CD8-positive, alpha-beta memory T cell (primary cell): ENCODE measurements at regions not wholly inside any gene's neighbourhood (a gene's known extent, or its start where the extent isn't known, plus 50 kb on each side); places are given as distances from the start of the nearest gene placed in this dataset.
"Not testable (repeated sequence)": the region's sequence is repeated elsewhere in the genome, so short reads cannot be mapped to it uniquely, and the experiment has no call there.

Source experiments
- CTCF ChIA-PET: fragments of 350-600 bp; sonication (Branson Sonifier 250); formaldehyde crosslinking; loops from one replicate; lab custom pipeline; 2021; ENCODE audit warnings: antibody characterized with exemption; lab: Charles Lee
- POLR2A ChIA-PET: fragments of 350-600 bp; sonication (Branson Sonifier 250); formaldehyde crosslinking; loops from one replicate; lab custom pipeline; 2021; ENCODE audit warnings: antibody characterized with exemption; lab: Charles Lee
- DNase-seq, 5 donors: peaks; one replicate each; pipeline versions ENCODE4 v3.0.0 to v3.0.0-alpha.2; 2020 to 2022; ENCODE audit warnings: mixed read lengths in 1 of 5
- H3K27ac ChIP-seq: one replicate; pipeline ENCODE4 v1.7.0; 2013; ENCODE audit warnings: low read depth, mild to moderate bottlenecking, low read length, moderate library complexity
- H3K27me3 ChIP-seq: 2 replicates; pipeline ENCODE4 v1.7.0; 2013; ENCODE audit warnings: low read length, mild to moderate bottlenecking; ENCODE audit not compliant: insufficient read depth, poor library complexity, severe bottlenecking
- H3K36me3 ChIP-seq: 2 replicates; pipeline ENCODE4 v1.7.0; 2013; ENCODE audit warnings: mild to moderate bottlenecking, low read length, moderate library complexity; ENCODE audit not compliant: insufficient read depth
- H3K4me1 ChIP-seq: 2 replicates; pipeline ENCODE4 v1.7.0; 2013; ENCODE audit warnings: mild to moderate bottlenecking, low read length, moderate library complexity; ENCODE audit not compliant: insufficient read depth
- H3K4me3 ChIP-seq: 2 replicates; pipeline ENCODE4 v1.7.0; 2013; ENCODE audit warnings: mild to moderate bottlenecking, low read length
- H3K9me3 ChIP-seq: 2 replicates; pipeline ENCODE4 v1.7.0; 2013; ENCODE audit warnings: mild to moderate bottlenecking, low read length
- H3K27ac Mint-ChIP-seq, 8 donors: one replicate each; pipeline ENCODE4 v1.8.0; 2020 to 2021; ENCODE audit warnings: mixed read lengths in 8 of 8, mild to moderate bottlenecking in 6 of 8, inconsistent platforms in 3 of 8, moderate library complexity in 3 of 8
- H3K27me3 Mint-ChIP-seq, 2 donors: one replicate each; pipeline ENCODE4 v1.8.0; 2020 to 2021; ENCODE audit warnings: mixed read lengths in 2 of 2, mild to moderate bottlenecking in 1 of 2, moderate library complexity in 1 of 2
- H3K36me3 Mint-ChIP-seq, 3 donors: one replicate each; pipeline ENCODE4 v1.8.0; 2020 to 2021; ENCODE audit warnings: mixed read lengths in 3 of 3, inconsistent platforms in 1 of 3, mild to moderate bottlenecking in 1 of 3
- H3K4me1 Mint-ChIP-seq, 3 donors: one replicate each; pipeline ENCODE4 v1.8.0; 2020 to 2021; ENCODE audit warnings: mixed read lengths in 3 of 3, inconsistent platforms in 1 of 3, mild to moderate bottlenecking in 1 of 3
- H3K4me3 Mint-ChIP-seq, 7 donors: one replicate each; pipeline ENCODE4 v1.8.0; 2020 to 2021; ENCODE audit warnings: mixed read lengths in 7 of 7, mild to moderate bottlenecking in 6 of 7, moderate library complexity in 4 of 7, inconsistent platforms in 2 of 7
- H3K9me3 Mint-ChIP-seq, 5 donors: one replicate each; pipeline ENCODE4 v1.8.0; 2020 to 2022; ENCODE audit warnings: mixed read lengths in 5 of 5, mild to moderate bottlenecking in 3 of 5, moderate library complexity in 2 of 5, inconsistent platforms in 1 of 5

DNA sequence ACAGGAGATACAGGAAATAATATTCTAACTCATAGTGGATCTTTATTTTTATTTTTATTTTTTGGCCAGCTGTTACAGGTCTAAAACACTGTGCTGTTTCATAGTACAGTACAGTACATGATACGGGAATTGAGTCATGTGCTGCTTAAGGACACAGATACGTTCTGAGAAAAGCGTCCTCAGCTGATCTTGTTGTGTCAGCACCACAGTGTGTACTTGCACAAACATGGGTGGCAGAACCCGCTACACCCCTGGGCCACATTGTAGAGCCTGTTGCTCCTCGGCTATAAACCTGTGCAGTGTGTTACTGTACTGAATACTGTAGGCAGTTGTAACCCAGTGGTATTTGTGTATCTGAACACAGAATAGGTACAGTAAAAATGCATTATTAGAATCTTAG, 183.4 kb downstream of the OR4M2 start:
- Histone ChIP-seq H3K4me3 (no peak overlapping the region), H3K27ac (no peak overlapping the region), H3K4me1 (peaks cover 47% of the 10 kb centered on the region), H3K36me3 (no peaks in the 10 kb centered on the region), H3K27me3 (no peaks in the 10 kb centered on the region), H3K9me3 (no peaks in the 10 kb centered on the region)
- Mint-ChIP-seq H3K36me3 (no peaks in the 10 kb centered on the region), H3K4me1 (peaks cover 22 to 23% (median 23%) of the 10 kb centered on the region in 3 donors), H3K9me3 (no peaks in the 10 kb centered on the region), H3K27me3 (peaks cover 0 to 7% of the 10 kb centered on the region in 2 donors), H3K4me3 (no peak overlapping the region), H3K27ac (no peak overlapping the region)
- ChIA-PET CTCF (interaction anchor here (1.2 kb wide), 1 partner anchor 42 kb away, joined by 4 read pairs; no protein-coding TSS in a partner anchor), POLR2A (no interaction called here)
- no peak for DNase-seq

DNA sequence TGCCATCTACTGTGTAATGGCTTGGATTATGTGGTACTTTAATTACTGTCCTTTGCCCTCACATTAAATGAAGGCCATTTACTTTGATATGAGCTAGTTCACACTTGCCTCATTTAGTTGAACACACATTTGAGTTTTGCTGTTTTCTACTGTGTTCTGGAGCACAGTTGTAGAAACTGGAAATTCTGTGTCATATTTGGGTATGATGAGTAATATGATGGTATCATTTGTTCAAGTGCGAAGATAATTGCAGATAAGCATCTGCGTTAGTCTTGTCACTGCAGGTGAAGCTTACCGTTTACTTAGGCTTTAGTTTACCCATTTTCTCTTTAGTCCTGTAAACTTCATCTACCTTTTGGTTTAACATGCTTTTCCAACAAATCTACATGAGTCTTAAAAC, 183.9 kb downstream of the OR4M2 start:
- H3K4me1 ChIP-seq = peaks cover 45% of the 10 kb centered on the region
- H3K27ac Mint-ChIP-seq, H3K9me3 Mint-ChIP-seq, POLR2A ChIA-PET, H3K27me3 ChIP-seq, H3K36me3 ChIP-seq, H3K9me3 ChIP-seq, H3K27ac ChIP-seq, H3K4me3 Mint-ChIP-seq, H3K27me3 Mint-ChIP-seq, H3K4me3 ChIP-seq, H3K36me3 Mint-ChIP-seq: not testable (repeated sequence)
- peak in 1 of 5 donors; percentile 35 for DNase-seq
- H3K4me1 Mint-ChIP-seq = peaks cover 22 to 23% (median 23%) of the 10 kb centered on the region in 3 donors
- CTCF ChIA-PET = interaction anchor here (1.2 kb wide), 1 partner anchor 42 kb away, joined by 4 read pairs; no protein-coding TSS in a partner anchor

DNA sequence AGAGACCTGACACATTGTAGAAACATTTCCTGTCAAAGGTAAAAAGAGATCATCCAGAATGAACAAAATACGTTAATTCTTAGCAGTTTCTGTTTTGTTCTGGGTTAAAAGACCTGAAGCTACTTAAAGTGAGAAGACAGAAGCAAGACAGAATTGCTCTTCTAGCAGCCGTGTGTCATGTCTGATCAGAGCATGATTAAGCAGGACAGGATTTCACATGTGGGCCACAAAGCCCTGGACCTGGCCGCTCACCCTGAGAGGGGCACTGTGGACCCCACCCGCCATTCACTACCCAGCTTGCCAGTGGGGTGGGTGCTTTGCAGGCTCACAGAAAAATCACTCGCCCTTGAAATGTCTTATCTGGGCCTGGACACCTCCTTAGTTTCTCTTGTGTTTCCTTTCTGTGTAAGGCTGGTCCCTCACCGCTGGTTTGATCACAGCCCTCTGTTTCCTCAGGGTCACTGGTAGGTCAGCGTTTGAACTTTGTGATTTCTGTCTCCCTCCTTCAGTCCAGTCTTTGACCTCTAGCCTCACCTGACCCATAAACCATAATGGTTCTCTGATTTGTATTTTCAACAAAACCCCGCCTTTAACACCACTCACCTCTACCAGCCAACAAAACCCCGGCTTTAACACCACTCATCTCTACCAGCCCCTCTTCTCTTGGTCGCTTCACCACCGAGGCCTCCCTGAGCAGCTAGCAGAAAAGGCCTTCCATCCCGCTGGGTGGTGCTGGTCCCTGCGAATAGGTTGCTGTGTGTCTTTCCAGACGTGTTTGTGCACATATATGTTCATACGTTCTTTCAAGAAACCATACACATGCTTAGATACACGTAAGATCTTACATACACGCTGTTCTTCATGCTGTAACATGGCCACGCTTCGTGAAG, 185.0 kb downstream of the OR4M2 start:
- Histone ChIP-seq H3K27me3 (no peaks in the 10 kb centered on the region), H3K27ac (no peak overlapping the region), H3K4me1 (peaks cover 34% of the 10 kb centered on the region), H3K4me3 (no peak overlapping the region), H3K9me3 (no peaks in the 10 kb centered on the region), H3K36me3 (no peaks in the 10 kb centered on the region)
- DNase-seq = peak in 2 of 5 donors; percentile 39 to 58
- peaks cover 0 to under 1% of the 10 kb centered on the region in 2 donors for H3K27me3 Mint-ChIP-seq
- no peak overlapping the region for H3K4me3 Mint-ChIP-seq
- POLR2A ChIA-PET = no interaction called here
- H3K4me1 Mint-ChIP-seq = peaks cover 12 to 13% (median 12%) of the 10 kb centered on the region in 3 donors
- no peaks in the 10 kb centered on the region for H3K9me3 Mint-ChIP-seq
- no peaks in the 10 kb centered on the region for H3K36me3 Mint-ChIP-seq
- CTCF ChIA-PET = no interaction called here
- no peak overlapping the region for H3K27ac Mint-ChIP-seq

DNA sequence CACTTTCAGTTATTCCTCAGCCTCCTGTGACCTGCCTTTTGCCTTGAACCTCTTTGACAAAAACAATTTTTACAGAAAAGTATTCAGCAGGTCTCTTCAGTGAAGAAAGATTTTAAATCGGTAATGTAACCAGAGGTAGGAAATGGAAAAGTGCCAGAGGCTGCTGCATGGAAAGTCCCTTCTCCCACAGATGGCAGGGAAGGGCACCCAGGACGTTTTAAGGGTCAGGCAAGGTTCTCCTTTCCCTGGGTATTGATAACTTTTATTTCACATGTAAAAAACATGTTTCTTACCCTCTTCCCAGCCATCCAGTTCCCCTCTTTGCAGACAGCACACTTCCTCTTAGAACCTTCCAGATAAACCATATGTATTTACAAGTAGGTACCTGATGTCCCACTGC, 185.6 kb downstream of the OR4M2 start:
- H3K4me3 ChIP-seq = no peak overlapping the region
- ChIA-PET POLR2A (no interaction called here), CTCF (no interaction called here)
- no peak overlapping the region for H3K27ac ChIP-seq
- peaks cover 6 to 7% (median 6%) of the 10 kb centered on the region in 3 donors for H3K4me1 Mint-ChIP-seq
- no peaks in the 10 kb centered on the region for H3K36me3 Mint-ChIP-seq
- H3K36me3 ChIP-seq = no peaks in the 10 kb centered on the region
- peaks cover 28% of the 10 kb centered on the region for H3K4me1 ChIP-seq
- no peaks in the 10 kb centered on the region for H3K9me3 ChIP-seq
- H3K27ac Mint-ChIP-seq = no peak overlapping the region
- no peaks in the 10 kb centered on the region for H3K27me3 Mint-ChIP-seq
- no peak for DNase-seq
- no peak overlapping the region for H3K4me3 Mint-ChIP-seq
- no peaks in the 10 kb centered on the region for H3K27me3 ChIP-seq
- no peaks in the 10 kb centered on the region for H3K9me3 Mint-ChIP-seq

DNA sequence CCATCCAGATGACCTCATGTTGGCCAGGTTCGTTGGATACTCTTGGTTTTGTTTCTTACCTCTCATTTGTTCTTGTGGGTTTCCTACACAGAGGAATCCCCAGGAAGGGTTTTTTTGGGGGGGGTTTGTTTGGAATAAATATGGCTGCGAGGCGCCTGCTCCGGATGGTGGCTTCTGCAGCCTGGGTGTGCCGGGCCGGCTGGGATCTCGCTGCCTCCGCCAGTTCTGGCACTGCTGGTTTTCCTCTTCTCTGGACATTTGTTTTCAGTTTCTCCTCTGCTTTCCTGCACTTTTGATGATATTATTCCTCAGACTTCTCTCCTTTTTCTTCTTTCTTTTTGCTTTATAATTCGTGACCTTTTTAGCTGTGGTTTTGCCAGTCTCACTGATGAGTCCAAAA, 187.4 kb downstream of the OR4M2 start:
- H3K27me3 ChIP-seq = no peaks in the 10 kb centered on the region
- H3K27ac ChIP-seq = no peak overlapping the region

DNA sequence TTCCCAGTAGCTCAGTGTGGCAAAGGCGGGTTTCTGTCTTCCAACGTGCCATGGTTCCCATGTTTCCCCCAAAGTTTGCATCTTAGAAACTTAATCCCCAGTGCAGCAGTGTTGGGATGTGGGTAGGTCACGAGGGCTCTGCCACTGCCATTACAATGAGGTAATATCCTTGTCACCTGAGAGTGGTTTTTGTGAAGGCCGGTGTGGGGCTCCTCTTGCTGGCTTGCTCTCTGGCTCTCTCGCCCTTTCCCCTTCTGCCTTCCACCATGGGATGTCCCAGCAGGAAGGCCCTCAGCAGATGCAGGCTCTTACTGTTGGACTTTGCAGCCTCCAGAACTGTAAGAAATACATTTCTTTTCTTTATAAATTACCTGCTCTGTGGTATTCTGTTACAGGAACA, 187.9 kb downstream of the OR4M2 start:
- H3K4me3 ChIP-seq, H3K4me1 Mint-ChIP-seq, H3K9me3 ChIP-seq, POLR2A ChIA-PET, H3K4me3 Mint-ChIP-seq, H3K36me3 Mint-ChIP-seq, H3K27me3 ChIP-seq, H3K36me3 ChIP-seq, H3K27ac ChIP-seq, H3K27ac Mint-ChIP-seq, H3K9me3 Mint-ChIP-seq, CTCF ChIA-PET, H3K27me3 Mint-ChIP-seq, DNase-seq: not testable (repeated sequence)
- peaks cover 24% of the 10 kb centered on the region for H3K4me1 ChIP-seq

More for the DNA sequence above, 187.4 kb downstream of the OR4M2 start:
- H3K9me3 ChIP-seq = no peaks in the 10 kb centered on the region
- no peaks in the 10 kb centered on the region for H3K9me3 Mint-ChIP-seq
- CTCF ChIA-PET = no interaction called here
- no peaks in the 10 kb centered on the region for H3K4me1 Mint-ChIP-seq
- no peak overlapping the region for H3K4me3 ChIP-seq
- no peak overlapping the region for H3K4me3 Mint-ChIP-seq
- H3K36me3 Mint-ChIP-seq = no peaks in the 10 kb centered on the region
- H3K4me1 ChIP-seq = peaks cover 24% of the 10 kb centered on the region
- POLR2A ChIA-PET = no interaction called here
- DNase-seq = no peak
- H3K27me3 Mint-ChIP-seq = no peaks in the 10 kb centered on the region
- no peaks in the 10 kb centered on the region for H3K36me3 ChIP-seq
- no peak overlapping the region for H3K27ac Mint-ChIP-seq

DNA sequence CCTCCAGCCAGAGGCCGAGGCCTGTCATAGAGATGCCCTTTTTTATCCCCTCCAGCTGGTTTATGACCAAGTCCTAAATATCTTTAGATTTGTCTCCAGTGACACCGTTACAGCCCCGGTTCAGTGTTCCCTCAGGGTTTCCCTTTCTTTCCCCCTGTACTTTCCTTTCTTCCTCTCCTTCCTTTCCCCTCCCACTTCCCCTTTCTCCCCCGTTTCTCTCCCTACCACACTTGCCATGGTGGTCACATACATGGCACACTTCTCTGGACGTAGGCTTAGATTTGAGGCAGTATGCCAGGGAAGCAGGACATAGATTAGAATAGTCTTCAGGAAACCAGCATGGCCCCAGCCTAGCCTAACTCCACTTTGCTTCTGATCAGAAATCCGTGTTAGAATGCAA, 188.3 kb downstream of the OR4M2 start:
- H3K27me3 Mint-ChIP-seq, CTCF ChIA-PET, POLR2A ChIA-PET: not testable (repeated sequence)

DNA sequence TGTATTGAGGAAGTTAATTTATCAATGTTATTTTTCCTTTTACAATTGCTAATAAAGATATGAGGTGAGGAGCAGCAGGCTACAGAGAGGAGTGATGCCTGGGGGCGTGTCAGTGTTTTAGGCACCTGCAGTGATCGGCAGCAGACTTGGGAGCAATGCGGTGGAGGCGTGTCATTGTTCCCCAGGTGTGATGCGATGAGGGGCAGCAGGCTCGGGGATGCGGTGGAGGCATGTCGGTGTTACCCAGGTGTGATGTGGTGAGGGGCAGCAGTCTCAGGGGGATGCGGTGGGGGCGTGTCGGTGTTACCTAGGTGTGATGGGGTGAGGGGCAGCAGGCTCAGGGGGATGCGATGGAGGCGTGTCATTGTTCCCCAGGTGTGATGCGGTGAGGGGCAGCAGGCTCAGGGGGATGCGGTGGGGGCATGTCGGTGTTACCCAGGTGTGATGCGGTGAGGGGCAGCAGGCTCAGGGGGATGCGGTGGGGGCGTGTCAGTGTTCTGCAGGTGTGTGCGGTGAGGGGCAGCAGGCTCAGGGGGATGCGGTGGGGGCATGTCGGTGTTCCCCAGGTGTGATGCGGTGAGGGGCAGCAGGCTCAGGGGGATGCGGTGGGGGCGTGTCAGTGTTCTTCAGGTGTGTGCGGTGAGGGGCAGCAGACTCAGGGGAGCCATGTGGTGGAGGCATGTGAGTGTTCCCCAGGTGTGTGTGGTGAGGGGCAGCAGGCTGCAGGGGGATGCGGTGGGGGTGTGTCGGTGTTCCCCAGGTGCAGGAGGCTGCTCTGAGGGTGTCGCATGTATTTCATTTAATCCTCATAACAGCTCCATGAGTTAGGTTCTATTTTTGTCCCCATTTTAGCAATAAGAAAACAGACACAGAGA, 186.2 kb upstream of the GOLGA6L22 start:
- H3K27ac ChIP-seq, H3K36me3 Mint-ChIP-seq, H3K4me3 Mint-ChIP-seq, POLR2A ChIA-PET, H3K27ac Mint-ChIP-seq, H3K27me3 ChIP-seq, DNase-seq, H3K9me3 Mint-ChIP-seq, H3K4me1 ChIP-seq, H3K36me3 ChIP-seq, H3K9me3 ChIP-seq, H3K4me3 ChIP-seq, CTCF ChIA-PET, H3K27me3 Mint-ChIP-seq, H3K4me1 Mint-ChIP-seq: not testable (repeated sequence)

More for the DNA sequence above, 188.3 kb downstream of the OR4M2 start:
- not testable (repeated sequence) for H3K36me3 ChIP-seq, H3K27ac Mint-ChIP-seq, H3K27me3 ChIP-seq, H3K4me3 Mint-ChIP-seq, H3K9me3 Mint-ChIP-seq, DNase-seq, H3K9me3 ChIP-seq, H3K36me3 Mint-ChIP-seq, H3K27ac ChIP-seq, H3K4me3 ChIP-seq, H3K4me1 Mint-ChIP-seq
- peaks cover 20% of the 10 kb centered on the region for H3K4me1 ChIP-seq
